ENCODE measurements at regions not wholly inside any gene's neighbourhood (a gene's known extent, or its start where the extent isn't known, plus 50 kb on each side); places are given as distances from the start of the nearest gene placed in this dataset.

GRCh38 chr3:39000008-39000450 is 51.7 kb downstream of the SCN11A start:
- peak; percentile 51 for DNase-seq (ENCODE audit: low spot score)

DNA sequence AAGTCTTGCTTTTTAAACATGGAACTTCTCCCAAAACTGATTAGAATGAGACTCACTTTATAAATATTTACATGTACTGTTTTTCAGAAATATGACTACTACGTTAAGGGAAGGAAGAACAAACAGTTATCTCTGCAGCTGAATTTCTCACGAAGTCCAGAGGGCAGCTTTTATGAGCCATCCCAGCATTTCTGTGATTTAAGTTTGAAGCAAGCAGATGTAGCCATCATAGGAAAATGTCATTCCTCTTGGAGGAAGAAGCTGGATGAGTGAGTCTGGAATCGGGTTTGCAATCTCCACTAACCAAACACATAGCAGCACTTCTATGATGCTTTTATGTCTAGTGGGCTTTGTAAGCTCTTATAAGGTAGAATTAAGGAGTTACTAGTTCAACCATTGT is 53.7 kb downstream of the SCN11A start:
- DNase-seq (ENCODE audit: low spot score) = no peak

DNA sequence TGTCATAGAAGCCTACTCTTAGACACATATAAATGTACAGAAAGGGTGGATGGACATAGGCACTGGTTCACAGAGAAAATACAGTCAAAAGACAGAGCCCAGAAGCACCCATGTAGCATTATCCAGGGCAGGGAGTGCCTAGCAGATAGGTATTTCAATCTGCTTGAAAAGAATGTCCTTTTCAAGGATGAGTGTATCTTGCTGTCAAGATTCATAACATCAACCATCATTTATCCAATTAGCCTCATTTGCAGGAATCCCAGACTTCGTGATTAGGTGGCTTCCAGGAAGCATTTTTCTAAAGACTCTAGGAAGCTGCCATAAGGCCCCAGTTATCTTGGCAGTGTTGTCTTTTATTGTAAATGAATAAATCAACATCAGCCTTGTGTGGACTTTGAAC is 55.6 kb downstream of the SCN11A start:
- no peak for DNase-seq (ENCODE audit: low spot score)

DNA sequence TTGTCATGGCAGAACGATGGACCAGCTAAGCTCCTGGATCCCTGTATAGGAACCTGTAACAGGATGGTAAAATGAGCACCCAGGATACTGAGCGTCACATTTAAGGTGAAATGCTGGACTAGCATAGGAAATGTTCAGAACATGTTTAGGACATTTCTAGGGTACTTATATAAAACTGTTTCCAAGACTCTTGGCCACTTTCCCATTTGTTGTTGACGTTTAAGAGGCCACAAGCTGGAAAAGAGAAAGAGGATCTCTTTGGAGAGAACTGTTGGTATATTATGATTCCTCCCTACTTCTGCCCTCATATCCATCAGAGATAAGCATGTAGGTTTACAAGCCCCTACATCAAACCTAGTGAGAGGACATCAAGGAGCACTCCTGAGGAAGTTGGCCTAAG is 57.5 kb downstream of the SCN11A start:
- no peak for DNase-seq (ENCODE audit: low spot score)

DNA sequence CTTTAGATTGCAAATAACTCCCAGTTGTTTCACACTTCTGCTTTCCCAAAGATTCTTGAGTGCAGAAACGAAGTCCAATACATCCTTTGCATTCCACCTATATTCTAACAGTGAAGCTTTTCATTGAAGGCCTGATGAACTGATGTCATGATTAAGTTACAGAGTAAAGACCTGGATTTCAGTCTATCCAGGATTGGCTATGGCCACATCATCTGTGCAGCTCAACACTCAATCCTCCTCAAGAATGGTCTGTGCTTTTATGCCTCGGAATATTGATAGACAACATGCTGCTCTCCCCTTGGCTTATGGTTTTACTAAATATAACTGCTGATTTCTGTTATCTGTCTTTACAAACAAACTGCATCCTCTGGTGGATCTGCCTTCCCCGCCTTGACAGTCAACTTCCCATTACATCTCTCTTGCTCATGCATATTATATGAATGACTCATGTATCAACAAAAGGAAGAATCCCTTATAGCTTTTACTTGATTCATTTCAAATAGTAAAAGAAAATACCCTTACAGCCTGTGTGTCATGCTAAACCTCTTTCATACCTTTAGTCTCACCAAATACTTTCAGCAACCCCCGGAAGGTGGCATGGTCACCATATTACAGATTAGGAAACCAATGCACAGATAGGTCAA is 59.5 kb downstream of the SCN11A start:
- DNase-seq (ENCODE audit: low spot score) = no peak

- no peak for DNase-seq (ENCODE audit: low spot score)
Observed at GRCh38 chr3:38990621-38991020, 61.1 kb downstream of the SCN11A start.

DNA sequence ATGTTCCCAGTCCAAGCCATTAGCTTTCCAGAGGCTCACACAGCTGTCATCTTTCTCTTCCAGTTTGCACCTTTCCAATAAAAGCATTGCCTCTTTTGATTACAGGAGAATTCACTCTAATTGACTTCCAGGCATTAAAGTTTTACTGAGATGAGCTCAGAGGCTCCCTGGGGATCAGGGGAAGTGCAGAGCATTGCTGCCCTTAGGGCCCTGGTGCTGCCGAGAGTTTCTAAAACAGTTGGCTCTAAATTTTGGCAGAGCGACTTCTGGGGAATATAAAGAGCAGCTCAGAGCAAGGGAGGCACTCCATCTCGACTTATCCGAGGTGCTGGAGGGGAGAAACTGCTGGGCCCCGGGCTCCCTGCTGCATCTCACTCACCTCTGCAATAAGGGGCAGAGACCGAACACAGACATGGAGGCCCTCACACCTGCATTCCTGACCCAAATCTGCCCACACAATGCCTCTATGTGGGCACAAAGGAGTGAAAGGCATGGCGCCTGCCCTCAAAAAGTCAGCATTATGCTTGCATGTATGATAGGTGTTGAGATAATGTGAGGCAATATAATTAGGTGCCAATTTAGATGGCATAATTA is 61.7 kb downstream of the SCN11A start:
- no peak for DNase-seq (ENCODE audit: low spot score)

GRCh38 chr3:38988955-38989354 is 62.8 kb downstream of the SCN11A start:
- no peak for DNase-seq (ENCODE audit: low spot score)

- DNase-seq (ENCODE audit: low spot score) = no peak
Observed at GRCh38 chr3:38987456-38987855, 64.3 kb downstream of the SCN11A start.

DNA sequence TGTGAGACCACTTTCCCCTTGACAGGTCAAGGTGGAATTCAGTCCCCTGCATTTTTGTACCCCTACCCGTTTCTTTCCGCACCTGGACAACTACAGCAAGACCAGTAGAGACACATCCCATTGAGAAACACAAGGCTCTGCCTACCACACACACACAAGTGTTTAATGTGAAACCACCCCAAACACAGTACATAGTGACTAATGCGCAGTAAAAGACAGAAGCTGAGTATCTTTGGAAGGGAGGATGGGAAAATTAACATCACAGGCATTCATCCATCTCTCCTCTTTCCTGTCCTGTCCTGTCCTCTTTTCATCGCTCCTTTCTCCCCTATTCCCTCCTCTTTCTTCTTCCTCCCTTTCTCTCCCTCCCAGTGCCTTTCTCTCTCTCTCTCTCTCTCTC is 64.8 kb downstream of the SCN11A start:
- no peak for DNase-seq (ENCODE audit: low spot score)

GRCh38 chr3:38985981-38986380 is 65.8 kb downstream of the SCN11A start:
- no peak for DNase-seq (ENCODE audit: low spot score)

- DNase-seq (ENCODE audit: low spot score) = no peak
Observed at GRCh38 chr3:38985581-38985980, 66.2 kb downstream of the SCN11A start.

- DNase-seq (ENCODE audit: low spot score) = no peak
Observed at GRCh38 chr3:38984731-38985130, 67.0 kb downstream of the SCN11A start.

DNA sequence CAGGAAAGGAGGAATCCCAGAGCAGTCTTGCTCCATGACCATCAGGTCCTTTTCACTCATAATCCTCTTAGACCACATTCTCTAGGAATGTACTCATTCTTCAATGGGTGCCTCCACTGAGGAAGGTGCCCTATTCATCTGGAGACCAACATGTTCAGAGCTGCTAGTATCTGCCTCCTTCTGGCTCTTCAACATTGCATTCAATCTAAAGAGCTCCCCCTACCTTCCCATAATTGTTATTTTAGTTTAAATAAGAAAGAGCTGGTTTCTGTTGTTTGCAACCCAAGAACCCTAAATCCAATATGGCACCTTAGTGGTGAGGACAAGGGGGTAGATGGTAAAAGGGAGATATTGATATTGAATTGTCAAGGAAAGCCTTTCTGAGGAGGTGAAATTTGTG is 67.6 kb downstream of the SCN11A start:
- no peak for DNase-seq (ENCODE audit: low spot score)

GRCh38 chr3:38980938-38981337 is 70.8 kb downstream of the SCN11A start:
- DNase-seq (ENCODE audit: low spot score) = no peak

- no peak for DNase-seq (ENCODE audit: low spot score)
Observed at GRCh38 chr3:38978729-38979128, 73.0 kb downstream of the SCN11A start.

DNA sequence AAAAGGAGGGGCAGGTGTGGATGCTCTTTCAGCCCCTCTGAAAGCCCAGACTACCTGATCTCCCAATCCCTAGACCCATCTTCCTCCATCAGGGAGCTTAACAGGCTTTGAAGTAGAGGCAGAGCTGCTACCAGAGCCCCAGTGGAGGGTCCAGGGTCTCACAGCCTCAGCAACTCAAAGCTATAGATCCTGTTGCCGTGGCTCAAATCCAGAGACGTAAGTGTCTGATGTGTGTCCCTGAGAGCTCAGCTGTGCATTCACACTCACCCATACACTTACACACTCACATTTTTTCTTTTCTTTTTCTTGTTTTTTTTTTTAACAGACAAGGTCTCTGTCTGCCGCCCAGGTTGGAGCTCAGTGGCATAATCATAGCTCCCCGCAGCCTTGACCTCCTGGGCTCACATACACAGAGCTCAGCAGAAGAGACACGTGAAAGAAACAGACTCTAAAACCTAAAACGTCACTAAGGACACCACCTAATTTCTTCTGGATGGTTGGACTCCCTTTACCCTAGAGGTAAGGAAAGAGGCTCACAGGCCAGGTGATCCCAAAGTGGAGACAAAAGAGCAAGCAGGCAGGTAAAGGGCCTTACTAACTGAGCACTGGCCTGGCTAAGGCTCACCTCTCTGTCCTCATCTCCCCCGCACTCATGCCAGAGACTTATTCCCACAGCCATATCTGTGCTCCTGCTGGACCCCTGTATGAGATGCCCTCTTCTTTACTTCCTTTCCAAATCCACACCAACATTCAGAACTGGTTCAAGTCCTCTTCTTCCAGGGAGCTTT is 80.7 kb downstream of the SCN11A start:
- no peak for DNase-seq (ENCODE audit: low spot score)

DNA sequence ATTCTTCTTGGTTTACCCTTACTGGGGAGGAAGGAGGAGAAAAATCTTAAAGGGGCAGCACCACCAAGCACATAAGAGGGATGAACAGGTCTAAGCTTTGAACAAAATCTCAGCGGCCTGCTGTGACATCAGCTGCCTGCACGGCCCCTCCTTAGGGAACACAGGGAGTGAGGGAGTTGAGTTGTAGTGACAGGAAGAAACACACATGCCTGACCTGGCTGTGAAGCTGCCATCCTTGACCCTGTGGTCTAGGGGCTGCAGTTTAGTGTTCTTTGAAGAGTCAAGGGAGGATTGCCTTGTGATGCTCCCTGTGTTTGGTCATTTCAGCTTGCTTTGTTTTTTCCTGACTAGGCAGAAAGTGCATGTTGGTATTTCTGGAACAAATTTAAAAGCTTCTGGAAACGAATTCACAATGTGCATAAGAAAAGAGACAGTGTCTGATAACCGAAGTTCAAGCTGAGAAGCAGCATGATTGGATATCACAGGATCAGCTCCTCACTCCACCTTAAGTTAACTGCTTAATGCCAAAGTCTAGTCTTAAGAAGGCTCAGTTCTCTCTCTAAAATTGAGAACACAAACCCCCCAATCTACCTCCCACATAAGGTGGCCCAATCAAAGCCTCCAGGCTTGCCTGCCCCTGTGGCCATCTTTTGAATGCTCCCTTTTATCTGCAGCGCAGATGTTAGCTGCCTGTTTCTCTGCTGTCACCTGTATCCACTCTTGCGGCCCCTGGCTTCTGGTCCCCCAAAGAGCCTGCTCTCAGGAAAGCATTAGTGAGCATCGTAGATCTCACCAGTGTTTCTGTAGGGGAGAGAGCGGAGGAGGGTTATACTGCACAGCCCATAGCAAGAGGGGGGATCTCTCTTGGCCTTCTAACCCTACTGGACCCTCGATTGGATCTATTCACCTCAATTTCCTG is 82.2 kb downstream of the SCN11A start:
- DNase-seq (ENCODE audit: low spot score) = no peak

DNA sequence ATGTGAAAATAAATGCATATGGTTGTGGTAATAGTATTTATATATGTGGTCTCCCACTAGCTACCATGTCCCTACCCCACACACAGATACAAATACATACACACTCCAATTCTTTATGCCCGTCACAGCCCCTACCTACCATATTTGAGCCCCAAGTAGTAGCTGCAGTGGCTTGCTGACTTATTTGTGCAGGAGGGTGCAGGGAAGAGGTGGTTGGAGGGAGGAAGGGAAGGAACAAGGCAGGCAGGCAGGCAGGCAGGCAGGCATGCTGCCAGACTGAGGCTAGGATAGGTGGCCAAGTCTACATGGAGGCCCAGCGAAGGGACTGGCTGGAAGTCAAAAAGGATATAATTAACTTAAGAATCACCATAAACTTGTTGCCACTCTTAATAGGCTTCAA is 82.9 kb downstream of the SCN11A start:
- no peak for DNase-seq (ENCODE audit: low spot score)

GRCh38 chr3:38968403-38968802 is 83.3 kb downstream of the SCN11A start:
- no peak for DNase-seq (ENCODE audit: low spot score)

GRCh38 chr3:38967693-38967989 is 84.1 kb downstream of the SCN11A start:
- DNase-seq (ENCODE audit: low spot score) = no peak

Measured in hematopoietic multipotent progenitor cell treated with erythropoietin and hydrocortisone succinate and interleukin-3 and kit ligand, for 17 days (in vitro differentiated cells).